Peyer's patch (tissue), 4 donors: ENCODE measurements at regions not wholly inside any gene's neighbourhood (a gene's known extent, or its start where the extent isn't known, plus 50 kb on each side); places are given as distances from the start of the nearest gene placed in this dataset.
"Not testable (repeated sequence)": the region's sequence is repeated elsewhere in the genome, so short reads cannot be mapped to it uniquely, and the experiment has no call there.

Experiments used
- CTCF ChIP-seq, 6 experiments: fragments of 450-650 bp in 4 of 6; fragments of 200-600 bp in 2 of 6; sonication (generic) in 1 of 6; IDR thresholded peaks; one replicate each; pipeline ENCODE4 v1.5.1; 2017 to 2019; ENCODE audit warnings: antibody characterized with exemption in 6 of 6, mild to moderate bottlenecking in 3 of 6, moderate library complexity in 1 of 6
- POLR2A ChIP-seq, 2 donors: fragments of 450-650 bp; IDR thresholded peaks; one replicate each; pipeline ENCODE4 v1.5.1; 2017; ENCODE audit warnings: antibody characterized with exemption in 2 of 2, mild to moderate bottlenecking in 2 of 2, moderate library complexity in 2 of 2

GRCh38 chr15:20276312-20277114 lies 265.1 kb downstream of the GOLGA6L6 start:
- TF ChIP-seq CTCF, POLR2A (IDR thresholded peaks at IDR 0.05): not testable (repeated sequence)
